ENCODE measurements at regions not wholly inside any gene's neighbourhood (a gene's known extent, or its start where the extent isn't known, plus 50 kb on each side); places are given as distances from the start of the nearest gene placed in this dataset.
"Not testable (repeated sequence)": the region's sequence is repeated elsewhere in the genome, so short reads cannot be mapped to it uniquely, and the experiment has no call there.

DNA sequence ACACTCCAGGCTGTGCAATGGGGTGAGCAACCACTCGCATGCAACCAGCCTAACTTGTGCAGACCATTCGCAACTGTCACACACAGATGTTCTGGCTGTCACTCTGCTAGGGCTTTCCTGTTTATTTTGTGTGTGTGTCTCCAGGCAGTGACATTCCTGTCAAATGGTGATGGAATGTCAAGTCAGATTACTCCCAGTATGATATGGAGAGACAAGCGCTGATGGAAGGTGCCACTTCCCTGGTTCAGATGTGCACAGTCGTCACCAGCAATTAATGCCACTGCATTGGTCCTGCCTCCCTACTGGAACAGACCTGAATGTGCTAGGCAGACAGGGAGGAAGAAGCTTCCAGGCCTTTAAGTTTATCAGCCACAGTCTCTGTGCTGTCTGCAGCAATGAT lies 442.4 kb upstream of the ISX start:
- TF ChIP-seq, protein P1, sequence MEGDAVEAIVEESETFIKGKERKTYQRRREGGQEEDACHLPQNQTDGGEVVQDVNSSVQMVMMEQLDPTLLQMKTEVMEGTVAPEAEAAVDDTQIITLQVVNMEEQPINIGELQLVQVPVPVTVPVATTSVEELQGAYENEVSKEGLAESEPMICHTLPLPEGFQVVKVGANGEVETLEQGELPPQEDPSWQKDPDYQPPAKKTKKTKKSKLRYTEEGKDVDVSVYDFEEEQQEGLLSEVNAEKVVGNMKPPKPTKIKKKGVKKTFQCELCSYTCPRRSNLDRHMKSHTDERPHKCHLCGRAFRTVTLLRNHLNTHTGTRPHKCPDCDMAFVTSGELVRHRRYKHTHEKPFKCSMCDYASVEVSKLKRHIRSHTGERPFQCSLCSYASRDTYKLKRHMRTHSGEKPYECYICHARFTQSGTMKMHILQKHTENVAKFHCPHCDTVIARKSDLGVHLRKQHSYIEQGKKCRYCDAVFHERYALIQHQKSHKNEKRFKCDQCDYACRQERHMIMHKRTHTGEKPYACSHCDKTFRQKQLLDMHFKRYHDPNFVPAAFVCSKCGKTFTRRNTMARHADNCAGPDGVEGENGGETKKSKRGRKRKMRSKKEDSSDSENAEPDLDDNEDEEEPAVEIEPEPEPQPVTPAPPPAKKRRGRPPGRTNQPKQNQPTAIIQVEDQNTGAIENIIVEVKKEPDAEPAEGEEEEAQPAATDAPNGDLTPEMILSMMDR (IDR thresholded peaks at IDR 0.05; ENCODE audit: unreplicated experiment in 3 of 3) = no peak
- Mint-ChIP-seq H3K4me1 (no peaks in the 10 kb centered on the region), H3K36me3 (ENCODE audit: low read depth) (no peaks in the 10 kb centered on the region), H3K27ac (no peak overlapping the region), H3K27me3 (ENCODE audit: low read depth) (peaks cover 10% of the 10 kb centered on the region), H3K4me3 (no peak overlapping the region), H3K9me3 (peaks cover 12% of the 10 kb centered on the region)

- Mint-ChIP-seq H3K27me3 (ENCODE audit: low read depth) (peaks cover 12% of the 10 kb centered on the region), H3K9me3 (peaks cover 24% of the 10 kb centered on the region)
- H3K27ac Mint-ChIP-seq; H3K36me3 Mint-ChIP-seq (ENCODE audit: low read depth); H3K4me3 Mint-ChIP-seq; H3K4me1 Mint-ChIP-seq: not testable (repeated sequence)
Observed at GRCh38 chr22:34625892-34626291, 440.1 kb upstream of the ISX start.

DNA sequence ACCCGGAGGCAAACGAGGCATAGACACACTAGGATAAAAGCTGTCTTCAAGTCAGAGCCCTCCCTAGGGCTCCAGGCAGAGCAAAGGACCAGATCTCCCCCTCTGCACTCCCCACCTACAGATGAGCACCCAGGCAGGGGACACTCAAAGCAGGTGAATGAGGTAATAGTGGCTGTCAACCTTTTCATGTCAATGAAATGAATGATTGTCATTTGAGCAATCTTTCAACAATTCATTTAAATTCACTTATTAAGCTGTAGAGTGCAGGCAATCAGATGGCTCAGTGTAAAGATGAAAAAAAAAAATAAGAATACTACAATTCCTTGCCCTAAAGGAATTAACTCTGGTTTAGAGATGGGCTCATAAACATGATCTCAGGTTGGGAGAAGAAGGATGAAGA lies 427.8 kb upstream of the ISX start:
- H3K9me3 Mint-ChIP-seq = no peaks in the 10 kb centered on the region
- H3K4me3 Mint-ChIP-seq = no peak overlapping the region
- TF ChIP-seq, protein P1 (IDR thresholded peaks at IDR 0.05; ENCODE audit: unreplicated experiment in 3 of 3) = no peak
- H3K4me1 Mint-ChIP-seq = no peaks in the 10 kb centered on the region
- H3K27ac Mint-ChIP-seq = no peak overlapping the region
- peaks cover 22% of the 10 kb centered on the region for H3K27me3 Mint-ChIP-seq (ENCODE audit: low read depth)
- no peaks in the 10 kb centered on the region for H3K36me3 Mint-ChIP-seq (ENCODE audit: low read depth)

DNA sequence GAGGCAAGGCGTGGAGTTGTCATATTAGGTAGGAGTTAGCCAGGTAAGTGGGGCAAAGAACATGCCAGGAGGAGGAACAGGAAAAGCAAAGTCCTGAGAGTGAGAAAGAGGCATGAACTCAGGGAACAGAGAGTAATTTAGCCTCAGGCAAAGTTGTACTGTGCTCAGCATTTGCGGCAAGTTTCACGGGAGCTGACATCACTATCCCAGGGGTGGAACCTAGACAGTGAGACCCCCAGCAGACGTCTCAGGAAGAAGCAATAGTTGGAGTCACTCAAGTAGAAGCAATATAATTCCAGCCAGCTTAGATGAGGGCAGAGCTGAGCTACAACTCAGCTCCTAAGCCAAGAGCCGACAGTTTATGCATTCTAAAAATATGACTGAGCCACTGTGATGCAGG lies 426.0 kb upstream of the ISX start:
- H3K27ac Mint-ChIP-seq = no peak overlapping the region
- TF ChIP-seq, protein P1 (IDR thresholded peaks at IDR 0.05; ENCODE audit: unreplicated experiment in 3 of 3) = no peak
- H3K27me3 Mint-ChIP-seq (ENCODE audit: low read depth) = peaks cover 17% of the 10 kb centered on the region
- H3K4me3 Mint-ChIP-seq = no peak overlapping the region
- H3K9me3 Mint-ChIP-seq = no peaks in the 10 kb centered on the region
- no peaks in the 10 kb centered on the region for H3K36me3 Mint-ChIP-seq (ENCODE audit: low read depth)
- H3K4me1 Mint-ChIP-seq = no peaks in the 10 kb centered on the region

DNA sequence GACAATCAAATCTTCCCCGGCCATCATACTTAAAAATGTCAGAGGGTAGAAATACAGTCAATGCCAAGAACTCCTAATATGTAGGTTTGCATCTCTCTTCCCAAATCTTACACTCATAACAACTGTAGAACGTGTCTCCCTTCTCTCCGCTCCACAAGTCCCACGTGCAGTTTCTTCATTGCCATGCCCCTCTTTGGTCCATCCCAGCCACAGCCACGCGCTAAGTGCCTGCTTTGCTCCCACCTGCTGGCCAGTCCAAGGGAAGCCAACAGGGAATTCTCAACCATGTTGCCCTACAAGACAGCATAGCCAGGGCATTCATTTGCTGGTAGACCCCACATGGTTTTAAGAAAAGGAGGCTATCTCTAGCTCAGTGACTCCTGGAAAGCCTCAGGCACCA lies 420.6 kb upstream of the ISX start:
- Mint-ChIP-seq H3K4me1 (no peaks in the 10 kb centered on the region), H3K9me3 (no peaks in the 10 kb centered on the region)

GRCh38 chr22:34669001-34669400 lies 397.0 kb upstream of the ISX start:
- H3K4me1 Mint-ChIP-seq = no peaks in the 10 kb centered on the region
- no peaks in the 10 kb centered on the region for H3K36me3 Mint-ChIP-seq (ENCODE audit: low read depth)
- H3K9me3 Mint-ChIP-seq = no peaks in the 10 kb centered on the region
- TF ChIP-seq, protein P1 (IDR thresholded peaks at IDR 0.05; ENCODE audit: unreplicated experiment in 3 of 3) = no peak
- H3K27me3 Mint-ChIP-seq (ENCODE audit: low read depth) = peaks cover 4% of the 10 kb centered on the region
- no peak overlapping the region for H3K27ac Mint-ChIP-seq
- no peak overlapping the region for H3K4me3 Mint-ChIP-seq

More for the DNA sequence above, 420.6 kb upstream of the ISX start:
- TF ChIP-seq, protein P1 (IDR thresholded peaks at IDR 0.05; ENCODE audit: unreplicated experiment in 3 of 3) = no peak
- H3K36me3 Mint-ChIP-seq (ENCODE audit: low read depth) = no peaks in the 10 kb centered on the region
- H3K27ac Mint-ChIP-seq = no peak overlapping the region
- H3K4me3 Mint-ChIP-seq = no peak overlapping the region
- H3K27me3 Mint-ChIP-seq (ENCODE audit: low read depth) = peaks cover 6% of the 10 kb centered on the region

GRCh38 chr22:34683031-34683430 lies 382.9 kb upstream of the ISX start:
- not testable (repeated sequence) for H3K27ac Mint-ChIP-seq; H3K27me3 Mint-ChIP-seq (ENCODE audit: low read depth)

DNA sequence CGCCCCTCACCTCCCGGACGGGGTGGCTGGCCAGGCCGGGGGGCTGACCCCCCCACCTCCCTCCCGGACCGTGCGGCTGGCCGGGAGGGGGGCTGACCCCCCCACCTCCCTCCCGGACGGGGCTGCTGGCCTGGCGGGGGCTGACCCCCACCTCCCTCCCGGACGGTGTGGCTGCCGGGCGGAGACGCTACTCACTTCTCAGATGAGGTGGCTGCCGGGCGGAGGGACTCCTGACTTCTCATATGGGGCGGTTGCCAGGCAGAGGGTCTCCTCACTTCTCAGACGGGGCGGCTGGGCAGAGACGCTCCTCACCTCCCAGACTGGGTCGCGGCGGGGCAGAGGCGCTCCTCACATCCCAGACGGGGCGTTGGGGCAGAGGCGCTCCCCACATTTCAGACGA lies 381.7 kb upstream of the ISX start:
- not testable (repeated sequence) for H3K4me1 Mint-ChIP-seq; H3K4me3 Mint-ChIP-seq; H3K27me3 Mint-ChIP-seq (ENCODE audit: low read depth); H3K9me3 Mint-ChIP-seq; H3K27ac Mint-ChIP-seq; H3K36me3 Mint-ChIP-seq (ENCODE audit: low read depth)

More at GRCh38 chr22:34683031-34683430, 382.9 kb upstream of the ISX start:
- not testable (repeated sequence) for H3K36me3 Mint-ChIP-seq (ENCODE audit: low read depth); H3K9me3 Mint-ChIP-seq; H3K4me3 Mint-ChIP-seq; H3K4me1 Mint-ChIP-seq
